Stimulated activated CD8-positive, alpha-beta memory T cell treated with anti-CD3 and anti-CD28 coated beads, Interleukin-7, amount 100 ng/mL, for 1 hour (primary cell): ENCODE measurements at regions not wholly inside any gene's neighbourhood (a gene's known extent, or its start where the extent isn't known, plus 50 kb on each side); places are given as distances from the start of the nearest gene placed in this dataset.

Experiments used
- DNase-seq, 2 donors: peaks; one replicate each; pipeline ENCODE4 v3.0.0-alpha.2; 2020; ENCODE audit warnings: low read depth in 2 of 2

DNA sequence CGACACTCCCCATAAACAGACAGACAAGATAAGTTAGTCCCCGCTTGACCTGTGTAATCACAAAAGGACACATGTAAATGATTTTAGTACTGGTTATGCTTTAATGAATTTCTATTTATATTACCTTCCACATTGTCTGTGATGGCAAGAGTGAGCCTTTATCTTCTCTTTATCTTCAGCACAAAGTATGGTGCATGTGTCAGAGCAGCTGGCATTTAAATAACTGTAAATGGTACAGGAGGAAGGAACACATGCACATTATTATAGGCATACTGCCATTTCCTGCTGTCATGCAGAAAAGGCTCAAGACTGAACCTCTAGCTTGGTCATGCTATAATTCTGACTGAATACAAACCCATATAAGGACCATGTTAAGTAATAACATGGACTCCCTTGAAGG, 1342.7 kb upstream of the TENM4 start:
- no peak for DNase-seq

DNA sequence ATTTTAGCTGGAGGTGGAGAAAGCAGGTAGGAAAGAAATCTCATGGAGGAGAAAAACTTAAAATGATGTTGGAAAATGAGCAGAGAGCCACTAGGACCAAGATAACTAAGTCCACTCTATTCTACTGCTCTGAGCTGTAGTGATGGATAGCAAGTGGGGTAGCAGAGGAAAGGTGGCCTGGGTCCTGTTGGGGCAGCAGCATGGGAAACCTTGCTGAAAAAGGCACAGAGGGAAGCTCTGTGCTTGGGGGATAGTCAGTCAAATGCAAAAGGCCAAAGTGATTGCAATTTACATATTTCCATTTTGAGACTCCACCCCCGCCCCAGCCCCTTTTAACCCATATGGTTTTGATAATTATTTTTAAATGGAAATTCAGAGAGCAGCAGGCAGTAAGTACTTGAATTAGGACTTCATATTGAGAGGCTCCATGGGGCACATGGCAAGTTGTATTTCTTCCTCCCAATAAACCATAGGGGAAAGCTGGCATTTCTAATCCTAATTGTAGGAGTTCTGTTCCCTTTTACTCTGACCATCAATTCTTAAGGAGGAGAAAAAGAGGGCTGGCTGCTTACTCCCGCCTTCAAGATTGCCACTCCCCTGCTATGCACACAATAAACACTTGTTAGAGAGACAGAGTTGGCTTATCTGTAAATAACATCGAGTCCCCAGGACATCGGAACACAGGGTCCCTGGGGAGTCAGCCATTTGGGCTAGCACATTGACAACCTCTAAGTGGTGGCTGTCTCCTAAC, 1341.5 kb upstream of the TENM4 start:
- no peak for DNase-seq

DNA sequence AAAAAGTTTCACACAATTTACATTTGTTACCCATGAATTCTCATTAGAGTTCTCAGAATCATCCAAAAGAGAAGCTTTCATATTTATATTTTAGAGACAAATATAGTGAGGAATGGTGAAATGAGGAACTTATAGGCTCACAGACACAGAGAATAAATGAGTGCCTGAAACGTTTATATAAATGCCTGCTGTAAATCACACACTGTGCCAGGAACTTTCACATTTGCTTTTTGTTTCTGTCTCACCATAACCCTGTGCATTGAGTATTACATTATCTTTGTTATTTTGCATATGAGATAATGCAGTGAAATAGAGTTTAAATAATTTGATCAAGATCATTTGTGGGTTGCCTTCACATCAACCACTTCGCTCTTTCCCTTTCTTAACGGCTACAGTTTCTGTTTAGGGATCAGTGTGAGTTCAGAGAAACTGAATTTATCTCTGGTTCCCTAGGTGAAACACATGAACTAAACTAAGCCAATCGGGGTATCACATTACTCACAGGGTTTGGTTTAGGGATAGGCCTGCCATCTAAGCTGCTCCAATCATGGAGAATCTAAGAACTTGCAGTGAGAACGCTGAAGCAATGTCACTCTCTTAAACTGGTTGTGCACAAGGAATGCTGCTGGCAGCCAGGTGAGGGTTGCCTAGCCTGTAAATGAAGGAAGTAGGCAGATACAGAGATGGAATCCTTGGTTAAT, 1339.2 kb upstream of the TENM4 start:
- no peak for DNase-seq

DNA sequence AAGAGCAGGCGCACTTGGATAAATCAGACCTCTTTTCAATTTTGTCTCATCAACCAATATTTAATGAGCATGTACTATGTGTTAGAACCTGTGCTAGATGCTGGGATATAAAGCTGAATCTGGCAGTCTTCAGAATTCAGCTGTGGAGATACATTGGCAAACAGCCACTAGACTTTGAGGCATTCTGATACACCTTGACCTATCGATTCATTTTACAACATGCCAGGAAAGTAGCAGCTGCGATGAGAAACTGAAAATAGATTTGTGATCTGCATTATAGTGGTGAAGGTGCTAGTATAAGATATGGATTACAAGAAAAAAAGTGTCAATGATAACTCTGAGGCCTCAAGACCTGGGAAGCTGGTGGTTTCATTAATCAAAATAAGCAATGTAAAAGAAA, 1338.1 kb upstream of the TENM4 start:
- no peak for DNase-seq

DNA sequence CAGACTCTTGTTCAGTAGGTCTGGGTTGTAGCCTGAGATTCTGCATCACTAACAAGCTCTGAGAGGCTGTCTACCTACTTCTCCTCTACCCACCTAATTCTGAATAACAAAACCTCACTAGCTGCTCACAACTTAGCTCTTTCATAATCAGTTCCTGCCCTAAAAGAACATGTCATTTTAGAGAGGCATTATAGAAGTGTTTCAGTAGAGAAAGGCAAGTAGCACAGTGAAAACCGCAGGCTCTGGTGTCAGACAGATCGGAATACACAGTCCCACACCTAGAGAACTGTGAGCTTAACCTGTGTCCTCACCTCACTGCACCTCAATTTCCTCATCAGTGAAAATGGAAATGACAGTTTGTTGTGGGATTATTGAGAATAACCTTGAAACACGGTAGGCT, 1337.6 kb upstream of the TENM4 start:
- DNase-seq = no peak

DNA sequence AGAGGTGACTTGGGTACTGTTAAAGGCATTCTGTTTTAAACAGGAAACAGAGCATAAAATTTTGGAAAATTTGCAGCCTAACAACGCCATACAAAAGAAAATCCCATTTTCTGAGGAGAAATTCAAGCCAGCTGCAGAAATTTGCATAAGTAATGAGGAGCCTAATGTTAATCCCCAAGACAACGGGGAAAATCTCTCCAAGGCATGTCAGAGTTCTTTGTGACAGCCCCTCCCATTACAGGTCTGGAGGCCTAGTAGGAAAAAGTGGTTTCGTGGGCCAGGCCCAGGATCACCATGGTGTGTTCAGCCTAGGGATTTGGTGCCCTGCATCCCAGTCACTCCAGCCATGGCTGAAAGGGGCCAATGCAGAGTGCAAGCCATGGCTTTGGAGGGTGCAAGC, 1333.1 kb upstream of the TENM4 start:
- no peak for DNase-seq

DNA sequence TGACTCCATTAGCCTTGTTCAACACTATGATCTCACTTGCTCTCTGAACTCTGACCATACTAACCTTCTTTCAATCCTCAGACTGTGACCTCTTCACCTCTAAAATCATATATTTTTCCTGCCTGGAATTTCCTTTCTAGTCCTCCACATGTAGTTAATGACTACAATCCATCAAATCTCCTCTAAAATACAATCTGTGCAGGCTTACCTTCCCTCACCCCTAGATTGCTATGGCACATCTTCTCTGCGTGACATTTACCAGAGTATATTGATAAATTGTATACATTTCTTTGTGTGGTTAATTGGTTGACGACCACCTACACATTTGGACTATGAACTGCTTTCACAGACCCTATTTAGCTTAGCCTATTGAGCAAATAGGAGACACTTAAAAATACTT, 1330.2 kb upstream of the TENM4 start:
- no peak for DNase-seq

DNA sequence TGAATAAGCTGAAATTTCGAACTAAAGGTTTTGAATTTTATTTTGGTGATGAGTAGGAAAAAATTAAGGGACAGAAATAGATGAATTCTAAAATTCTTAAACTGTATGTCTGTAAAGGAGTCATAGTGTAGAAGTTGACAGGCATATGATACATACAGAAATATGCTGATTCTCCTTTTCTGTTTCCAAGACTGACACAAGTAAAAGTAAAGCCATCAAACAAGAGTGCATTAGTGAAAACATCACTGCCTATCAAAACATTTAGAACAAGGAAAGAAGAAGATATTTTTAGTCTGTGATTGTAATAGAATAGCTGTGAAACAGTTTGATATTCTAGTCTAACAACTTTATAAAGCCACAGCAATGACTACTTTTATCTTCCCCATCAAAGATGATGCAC, 1318.0 kb upstream of the TENM4 start:
- DNase-seq = no peak

DNA sequence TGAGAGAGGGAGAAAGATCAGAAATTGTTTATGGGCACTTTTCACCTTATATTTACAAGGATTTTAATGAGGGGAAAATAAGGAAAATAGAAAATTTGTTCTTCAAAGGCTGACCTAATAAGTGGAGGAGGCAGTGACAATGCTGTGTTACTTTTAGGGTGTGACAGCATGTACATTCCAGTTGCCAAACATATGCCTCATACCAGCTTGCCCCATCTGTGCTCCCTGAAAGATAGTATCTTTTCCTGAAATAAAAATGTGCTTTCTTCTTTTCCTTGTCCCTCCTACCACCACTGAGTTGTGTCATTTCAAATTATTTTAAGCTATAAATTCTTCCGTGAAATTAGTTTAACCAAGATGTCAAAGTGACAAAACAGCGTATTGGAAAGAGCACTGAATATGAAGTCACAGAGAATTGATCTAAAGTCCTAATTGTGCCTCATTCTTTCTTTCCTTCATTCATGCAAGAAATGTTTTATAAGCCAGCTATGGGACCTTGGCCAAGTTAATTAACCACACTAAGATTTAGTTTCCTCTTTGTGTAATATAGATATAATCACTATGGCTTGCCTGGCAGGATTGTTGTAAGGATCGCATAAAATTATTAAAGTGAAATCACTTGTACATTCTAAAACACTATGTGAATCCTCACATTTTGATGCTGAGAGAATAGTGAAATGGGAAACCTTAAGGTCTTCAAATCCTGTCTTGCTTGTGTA, 1307.5 kb upstream of the TENM4 start:
- no peak for DNase-seq

DNA sequence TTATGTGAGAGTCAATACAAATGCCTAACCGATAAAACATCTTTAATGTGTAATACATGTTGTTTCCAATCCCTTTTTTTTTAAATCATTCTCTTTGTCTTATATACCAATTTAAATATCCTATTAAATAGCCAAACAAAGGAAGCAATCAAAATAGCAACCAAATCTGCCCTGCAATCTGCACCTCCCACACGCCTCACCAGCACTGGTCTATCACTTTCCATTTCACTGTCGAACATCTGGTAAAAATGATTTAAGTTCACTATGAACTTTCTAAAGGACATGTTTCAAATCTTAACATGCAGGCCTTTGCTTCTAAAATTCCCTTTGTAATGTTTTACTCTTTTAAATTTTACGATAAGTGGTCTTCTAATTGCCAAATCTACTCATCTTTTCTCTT, 1305.5 kb upstream of the TENM4 start:
- DNase-seq = no peak

DNA sequence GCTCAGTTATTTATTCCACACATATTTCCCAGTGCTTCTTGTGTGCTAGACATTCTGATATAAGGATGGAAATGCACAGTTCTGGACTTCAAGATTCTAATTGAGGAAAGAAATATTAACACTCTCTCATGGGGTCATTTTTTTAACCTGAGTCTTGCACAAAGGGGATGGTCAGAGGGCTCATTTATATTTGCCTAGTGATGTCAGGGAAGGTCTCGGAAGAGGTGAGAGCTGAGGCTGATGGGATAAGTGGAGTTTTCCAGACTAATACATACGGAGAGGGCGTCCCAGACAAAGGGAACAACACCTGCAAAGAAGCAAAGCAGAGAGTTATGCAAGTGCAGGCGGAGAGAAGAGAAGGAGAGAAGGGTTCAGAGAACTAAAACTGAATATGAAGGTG, 1304.6 kb upstream of the TENM4 start:
- DNase-seq = no peak

DNA sequence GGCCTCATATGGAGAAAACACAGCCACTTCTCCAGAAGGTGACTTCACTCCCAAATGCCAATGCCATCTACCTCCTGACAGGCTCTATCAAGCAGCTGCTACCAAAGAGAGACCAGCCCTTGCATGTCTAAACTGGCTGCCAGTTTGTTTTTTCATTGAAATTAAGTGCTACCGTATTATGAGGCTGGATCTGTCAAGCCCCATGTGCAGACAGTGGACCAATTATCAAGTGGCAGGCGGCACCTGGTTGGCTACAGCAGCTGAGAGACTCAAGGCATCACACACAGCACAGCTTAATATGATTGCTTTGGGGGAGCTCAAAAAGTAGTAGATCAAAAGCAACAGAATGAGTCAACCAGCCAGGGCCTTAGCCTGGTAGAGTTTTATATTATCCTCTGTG, 1293.0 kb upstream of the TENM4 start:
- DNase-seq = no peak

DNA sequence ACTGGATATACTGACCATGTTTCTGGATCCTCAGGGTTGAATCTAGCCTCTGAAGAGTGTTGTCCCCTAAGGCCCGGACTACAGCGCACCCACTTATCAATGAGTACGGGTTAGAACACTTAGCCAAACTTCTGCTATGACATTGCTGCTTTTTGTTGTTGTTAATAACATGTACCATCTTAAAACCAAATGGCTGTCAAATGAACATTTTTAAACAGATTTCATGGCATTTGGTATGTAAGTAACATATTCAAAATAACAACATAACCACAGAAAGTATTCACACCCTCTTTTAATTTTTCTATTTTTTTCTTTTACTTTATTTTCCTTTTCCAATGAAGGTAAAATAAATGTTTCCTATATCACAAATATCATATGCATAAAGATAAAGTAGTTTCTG, 1292.5 kb upstream of the TENM4 start:
- DNase-seq = no peak

DNA sequence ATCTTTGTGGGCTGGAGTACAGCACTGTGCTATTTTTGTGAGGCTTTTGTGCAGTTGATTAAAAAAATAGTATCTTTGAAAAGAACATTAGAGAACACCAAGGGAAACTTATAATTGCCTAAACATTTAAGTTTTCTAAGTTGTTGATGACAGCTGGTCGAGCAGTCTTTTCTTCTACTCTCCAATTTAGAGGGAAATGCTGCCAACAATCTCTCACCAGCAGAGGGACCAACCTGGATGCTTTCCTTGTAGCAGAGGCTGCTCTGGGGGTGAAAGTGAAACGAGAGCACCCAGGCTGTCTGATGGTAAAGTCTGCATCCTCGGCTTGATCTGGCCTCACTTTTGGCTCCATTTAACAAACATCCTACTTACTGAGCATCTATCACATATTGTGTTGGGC, 1286.5 kb upstream of the TENM4 start:
- DNase-seq = no peak

DNA sequence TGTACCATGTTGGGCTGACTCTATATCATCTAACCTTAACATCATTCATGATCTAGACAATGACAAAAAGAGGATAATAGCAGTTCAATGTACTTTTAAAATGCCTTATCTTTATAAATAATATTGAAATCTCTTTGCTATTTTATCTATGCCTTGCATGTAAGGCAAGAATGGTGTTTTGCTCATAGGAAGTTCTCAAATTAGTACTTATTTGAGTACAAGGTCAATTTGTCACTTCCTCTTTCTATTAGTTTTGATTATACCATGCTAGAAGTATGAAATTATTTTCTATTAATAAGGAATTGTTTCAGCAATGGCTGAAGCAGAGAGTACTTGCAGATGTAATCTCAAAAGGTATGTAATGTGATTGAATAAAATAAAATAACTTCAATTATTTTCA, 1285.4 kb upstream of the TENM4 start:
- no peak for DNase-seq

DNA sequence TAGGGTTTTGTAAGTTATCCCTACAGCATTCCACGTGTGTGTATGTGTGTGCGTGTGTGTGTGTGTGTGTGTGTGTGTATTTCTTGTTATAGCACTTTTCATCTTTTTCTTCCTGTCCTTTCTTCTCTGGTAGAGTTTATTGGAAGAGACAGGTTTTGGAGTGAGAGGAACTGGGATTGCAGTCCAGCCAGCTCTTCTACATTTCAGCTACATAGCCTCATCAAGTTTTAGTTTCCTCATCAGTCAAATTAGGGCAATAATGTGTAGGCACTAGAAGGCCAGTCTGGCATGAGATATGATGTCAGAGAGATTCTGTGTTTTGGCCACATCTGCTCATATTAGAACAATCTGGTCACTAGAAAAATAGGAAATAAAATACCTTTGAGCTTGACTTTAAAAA, 1283.5 kb upstream of the TENM4 start:
- DNase-seq = no peak

DNA sequence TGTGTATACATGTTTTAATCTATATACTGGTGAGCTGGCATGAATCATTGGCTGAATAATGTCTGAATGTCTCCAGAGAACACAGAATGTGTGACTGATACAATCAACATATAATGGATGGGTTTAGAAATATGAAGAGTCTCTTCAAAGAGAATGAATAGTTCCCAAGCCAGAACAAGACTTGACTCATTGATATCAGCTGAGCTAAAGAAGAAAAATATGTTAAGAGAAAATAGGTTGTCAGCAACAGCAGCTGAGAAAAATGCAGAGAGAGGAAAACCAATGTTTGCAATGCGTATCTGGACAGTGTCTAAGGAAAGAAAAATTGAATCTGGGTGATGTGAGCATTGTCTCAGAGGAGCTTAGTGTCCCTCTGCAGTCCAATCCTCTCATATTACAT, 1281.8 kb upstream of the TENM4 start:
- no peak for DNase-seq

DNA sequence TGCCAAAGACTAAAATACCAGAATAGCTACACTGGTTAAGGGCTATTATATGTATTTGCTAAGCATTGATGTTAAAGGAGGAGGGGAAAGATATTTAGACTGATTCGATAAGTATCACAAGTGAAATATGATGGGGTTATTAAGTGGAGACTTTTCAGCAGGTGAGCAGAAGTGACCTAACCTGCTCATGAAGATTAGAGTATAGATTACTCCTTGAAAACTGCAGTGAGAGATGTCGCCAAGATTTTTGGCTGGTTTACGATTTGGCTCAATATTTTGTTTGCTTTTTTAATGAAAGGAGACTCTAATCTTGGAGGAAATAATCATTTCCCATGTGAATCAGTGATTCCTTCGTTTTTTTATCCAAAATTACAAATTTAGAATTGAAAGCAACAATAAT, 1279.5 kb upstream of the TENM4 start:
- DNase-seq = no peak

DNA sequence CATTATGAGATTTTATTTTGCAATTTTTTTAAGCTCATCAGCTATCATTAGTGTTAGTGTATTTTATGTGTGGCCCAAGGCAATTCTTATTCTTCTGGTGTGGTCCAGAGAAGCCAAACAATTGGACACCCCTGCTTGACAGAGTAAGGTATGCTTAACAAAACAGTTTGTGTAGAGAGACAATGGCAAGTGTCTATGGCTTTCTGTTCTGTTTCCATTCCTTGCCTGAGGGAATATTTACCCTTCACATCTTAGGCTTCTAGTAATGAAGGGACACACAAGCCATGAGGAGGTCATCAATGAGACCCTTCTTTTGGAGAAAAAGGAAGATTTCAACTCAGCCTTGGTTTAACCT, 1278.4 kb upstream of the TENM4 start:
- DNase-seq = no peak

DNA sequence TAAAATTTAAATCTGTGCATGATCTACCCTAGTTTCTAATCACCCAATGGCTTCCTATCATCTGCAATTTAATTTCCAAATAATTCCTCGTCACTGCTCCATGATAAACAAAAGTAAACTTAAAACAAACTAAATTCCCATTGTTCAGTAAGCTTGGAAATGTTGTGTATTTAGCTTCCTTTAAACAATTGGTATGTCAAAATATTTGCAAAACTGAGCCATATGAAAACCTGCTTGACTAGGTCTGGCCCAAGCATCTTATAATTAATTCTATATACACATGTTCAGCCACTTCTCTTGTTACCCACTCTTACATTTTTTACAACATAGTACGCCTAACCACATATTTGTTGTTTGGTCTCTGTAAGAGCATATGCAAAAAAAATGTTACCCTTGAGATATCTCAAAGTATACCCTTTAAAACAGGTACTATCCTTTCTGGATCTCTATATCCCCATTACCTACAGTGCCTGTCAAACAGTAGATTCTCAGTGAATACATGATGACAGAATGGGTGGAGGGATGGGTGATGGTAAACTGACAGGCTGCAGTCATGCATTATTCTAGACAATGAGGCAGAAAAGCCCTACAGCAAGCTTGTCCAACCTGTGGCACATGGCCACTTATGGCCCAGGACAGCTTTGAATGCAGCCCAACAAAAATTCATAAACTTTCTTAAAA, 1277.9 kb upstream of the TENM4 start:
- no peak for DNase-seq

DNA sequence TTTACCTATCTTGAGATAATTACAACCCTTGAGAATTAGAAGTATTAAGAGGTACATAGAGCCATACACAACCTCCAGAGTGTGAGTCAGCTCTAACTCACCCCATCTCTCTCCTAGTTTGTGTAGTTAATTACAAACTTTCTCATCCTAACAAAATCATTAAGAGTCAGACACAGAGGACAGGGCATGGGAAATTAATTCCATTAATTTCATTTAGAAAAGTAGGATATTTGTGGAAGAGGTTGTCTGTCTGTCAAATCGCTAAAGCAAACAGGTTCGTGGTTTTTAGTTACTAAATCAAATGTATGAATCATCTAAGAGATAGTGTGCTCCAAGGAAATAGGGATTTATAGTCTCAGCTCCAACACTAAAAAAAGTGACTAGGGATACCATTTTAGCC, 1261.4 kb upstream of the TENM4 start:
- no peak for DNase-seq

DNA sequence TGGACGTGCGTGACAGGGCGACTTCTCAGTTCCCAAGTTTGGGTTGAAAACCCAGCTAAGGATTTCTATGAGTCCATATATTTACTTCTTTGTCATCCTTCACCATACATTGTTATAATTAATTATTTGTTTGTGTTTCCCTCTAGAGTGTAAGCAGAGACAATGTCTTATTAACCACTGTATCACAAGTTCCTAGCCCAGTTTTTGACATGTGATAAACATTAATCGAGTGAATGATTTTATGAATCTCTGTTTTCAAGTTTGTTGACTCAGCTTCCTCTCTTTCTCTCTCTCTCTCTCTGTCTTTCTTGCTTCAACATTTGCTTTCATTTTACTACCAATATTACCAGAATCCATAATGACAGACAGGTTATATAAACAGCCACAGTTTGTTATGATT, 1259.6 kb upstream of the TENM4 start:
- no peak for DNase-seq
